Glomerular endothelial cell (primary cell): ENCODE measurements at regions not wholly inside any gene's neighbourhood (a gene's known extent, or its start where the extent isn't known, plus 50 kb on each side); places are given as distances from the start of the nearest gene placed in this dataset.

Source experiments
- DNase-seq: peaks from one replicate; pipeline ENCODE4 v3.0.0-alpha.2; 2011; ENCODE audit warnings: low read depth, low spot score; ENCODE audit errors: extremely low read depth

- no peak for DNase-seq
These were observed 242.3 kb upstream of the IRX5 start for GRCh38 chr16:54688339-54688738.

GRCh38 chr16:54687043-54687899 lies 243.4 kb upstream of the IRX5 start:
- DNase-seq = no peak

- no peak for DNase-seq
These were observed 245.0 kb upstream of the IRX5 start for GRCh38 chr16:54685682-54686081.

GRCh38 chr16:54679531-54679930 lies 251.1 kb upstream of the IRX5 start:
- no peak for DNase-seq

GRCh38 chr16:54677308-54677950 lies 253.2 kb upstream of the IRX5 start:
- DNase-seq = no peak

- DNase-seq = no peak
These were observed 257.4 kb upstream of the IRX5 start for GRCh38 chr16:54673313-54673712.

GRCh38 chr16:54672500-54672899 lies 258.2 kb upstream of the IRX5 start:
- DNase-seq = no peak

- DNase-seq = no peak
These were observed 273.0 kb upstream of the IRX5 start for GRCh38 chr16:54657709-54658102.

- no peak for DNase-seq
These were observed 273.5 kb upstream of the IRX5 start for GRCh38 chr16:54657058-54657708.

GRCh38 chr16:54655121-54655590 lies 275.5 kb upstream of the IRX5 start:
- DNase-seq = no peak

- DNase-seq = no peak
These were observed 276.2 kb upstream of the IRX5 start for GRCh38 chr16:54654429-54654828.

- no peak for DNase-seq
These were observed 278.4 kb upstream of the IRX5 start for GRCh38 chr16:54652201-54652770.

- DNase-seq = no peak
These were observed 279.0 kb upstream of the IRX5 start for GRCh38 chr16:54651440-54652195.

GRCh38 chr16:54649876-54650275 lies 280.8 kb upstream of the IRX5 start:
- DNase-seq = no peak

- no peak for DNase-seq
These were observed 282.1 kb upstream of the IRX5 start for GRCh38 chr16:54648575-54648974.

GRCh38 chr16:54647725-54648221 lies 282.9 kb upstream of the IRX5 start:
- no peak for DNase-seq

- no peak for DNase-seq
These were observed 283.4 kb upstream of the IRX5 start for GRCh38 chr16:54647216-54647615.

GRCh38 chr16:54645345-54645744 lies 285.3 kb upstream of the IRX5 start:
- no peak for DNase-seq

- DNase-seq = no peak
These were observed 294.4 kb upstream of the IRX5 start for GRCh38 chr16:54636221-54636793.

- no peak for DNase-seq
These were observed 296.7 kb upstream of the IRX5 start for GRCh38 chr16:54633943-54634362.
